Right lobe of liver (tissue), 6 donors: ENCODE measurements at regions not wholly inside any gene's neighbourhood (a gene's known extent, or its start where the extent isn't known, plus 50 kb on each side); places are given as distances from the start of the nearest gene placed in this dataset.

Experiments
- ATAC-seq, 4 donors: fragments of 200-7000 bp; cut with Tn5 transposase; one replicate each; pipeline ENCODE4 v1.9.1; 2020; ENCODE audit warnings: mild to moderate bottlenecking in 4 of 4, moderate library complexity in 4 of 4
- DNase-seq, 3 donors: peaks; one replicate each; pipeline ENCODE4 v3.0.0-alpha.2; 2020
- H3K27ac ChIP-seq, 3 donors: fragments of 200-600 bp; one replicate each; pipeline ENCODE4 v1.8.0; 2022
- H3K27me3 ChIP-seq, 2 donors: fragments of 200-600 bp; one replicate each; pipeline ENCODE4 v1.8.0; 2022
- H3K36me3 ChIP-seq, 4 donors: fragments of 200-600 bp; sonication (generic) in 1 of 4; one replicate each; pipeline versions ENCODE4 v1.5.1 to v1.8.0; 2017 to 2022; ENCODE audit warnings: control low read depth in 1 of 4
- H3K4me1 ChIP-seq, 4 donors: fragments of 200-600 bp; sonication (generic) in 1 of 4; one replicate each; pipeline versions ENCODE4 v1.5.1 to v1.8.0; 2017 to 2022; ENCODE audit warnings: control low read depth in 1 of 4
- H3K4me3 ChIP-seq, 3 donors: fragments of 200-600 bp; one replicate each; pipeline ENCODE4 v1.8.0; 2022
- H3K9me3 ChIP-seq, 4 donors: fragments of 200-600 bp; sonication (generic) in 1 of 4; one replicate each; pipeline versions ENCODE4 v1.5.1 to v1.8.0; 2017 to 2022; ENCODE audit warnings: control low read depth in 1 of 4
- CTCF ChIP-seq, 4 donors: fragments of 200-600 bp in 3 of 4; fragments of 450-650 bp in 1 of 4; IDR thresholded peaks; one replicate each; pipeline versions ENCODE4 v1.5.1 to v1.8.0; 2016 to 2022; ENCODE audit warnings: antibody characterized with exemption in 4 of 4, mild to moderate bottlenecking in 2 of 4
- POLR2A ChIP-seq: fragments of 450-650 bp; IDR thresholded peaks from one replicate; pipeline ENCODE4 v1.6.1; 2017; ENCODE audit warnings: antibody characterized with exemption, mild to moderate bottlenecking
- WGBS: methylation state at CpG from one replicate; pipeline ENCODE4 v1.1.6; 2018; ENCODE audit warnings: low coverage, low lambda C conversion rate; ENCODE audit not compliant: insufficient coverage; ENCODE audit errors: missing lambda C conversion rate; 5-methylcytosine and 5-hydroxymethylcytosine counted together
- intact Hi-C, 2 donors: fragments of 100-400 bp; cut with DNase I; formaldehyde crosslinking; loops; one replicate each; pipeline versions ENCODE4 v1.11.2 to v1.14.1; 2022
- donor health status: DM: no; HTN: yes; CAD: no.
- donor health status: DM: no; HTN: no; CAD: no.
- donor health status: DM: no; HTN: no; CAD: no.
- donor health status: DM: no; HTN: yes; CAD: no.
- donor health status: DM: no; HTN: yes; CAD: no.

GRCh38 chr15:35838424-35839111 lies 292.6 kb upstream of the DPH6 start:
- TF ChIP-seq POLR2A, result no peak
- no peak for TF ChIP-seq CTCF (IDR thresholded peaks at IDR 0.05)
- intact Hi-C loops, result no loop called here
- WGBS, result 90% methylated on average over 9 of the region's 12 CpGs
- H3K4me1 ChIP-seq, result no peaks in the 10 kb centered on the region
- H3K27me3 ChIP-seq, result no peaks in the 10 kb centered on the region
- no peaks in the 10 kb centered on the region for H3K9me3 ChIP-seq
- H3K4me3 ChIP-seq, result no peak overlapping the region
- DNase-seq, result no peak
- no peak overlapping the region for H3K27ac ChIP-seq
- H3K36me3 ChIP-seq, result no peaks in the 10 kb centered on the region
- no peak for ATAC-seq

DNA sequence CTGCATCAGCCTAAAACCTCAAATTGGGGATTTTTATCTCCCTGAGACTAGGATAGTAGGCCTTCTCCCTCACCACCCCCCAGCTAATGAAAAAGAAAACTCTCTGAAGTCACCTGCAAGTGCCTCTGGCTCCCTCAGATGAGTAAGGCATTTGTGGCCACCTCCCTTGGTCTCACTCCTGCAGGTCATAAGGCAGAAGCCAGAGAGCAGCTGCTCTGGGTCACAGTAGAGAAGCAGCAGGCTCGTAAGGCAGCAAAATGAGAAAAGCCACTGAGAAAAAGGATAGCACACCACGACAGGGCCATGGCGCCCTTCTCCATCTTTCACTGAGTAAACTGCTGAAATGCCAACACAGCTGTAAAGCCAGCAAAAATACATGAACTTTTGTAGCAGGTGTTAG lies 296.7 kb upstream of the DPH6 start:
- H3K4me1 ChIP-seq, result no peaks in the 10 kb centered on the region
- H3K27me3 ChIP-seq, result no peaks in the 10 kb centered on the region
- intact Hi-C loops, result no loop called here
- DNase-seq, result no peak
- WGBS, result 81% methylated on average over 3 of the region's 3 CpGs
- TF ChIP-seq CTCF (IDR thresholded peaks at IDR 0.05) (no peak), POLR2A (no peak)
- no peak overlapping the region for H3K4me3 ChIP-seq
- H3K36me3 ChIP-seq, result no peaks in the 10 kb centered on the region
- no peak for ATAC-seq
- H3K27ac ChIP-seq, result no peak overlapping the region
- no peaks in the 10 kb centered on the region for H3K9me3 ChIP-seq

- no peaks in the 10 kb centered on the region for H3K4me1 ChIP-seq
- ATAC-seq (no peak), DNase-seq (no peak)
- no peak overlapping the region for H3K4me3 ChIP-seq
- WGBS, result 81% methylated on average over 2 of the region's 2 CpGs
- H3K27ac ChIP-seq, result no peak overlapping the region
- no peaks in the 10 kb centered on the region for H3K27me3 ChIP-seq
- TF ChIP-seq POLR2A (no peak), CTCF (IDR thresholded peaks at IDR 0.05) (no peak)
- intact Hi-C loops, result no loop called here
- no peaks in the 10 kb centered on the region for H3K36me3 ChIP-seq
- H3K9me3 ChIP-seq, result no peaks in the 10 kb centered on the region
These were observed 297.5 kb upstream of the DPH6 start for GRCh38 chr15:35843498-35843897.

DNA sequence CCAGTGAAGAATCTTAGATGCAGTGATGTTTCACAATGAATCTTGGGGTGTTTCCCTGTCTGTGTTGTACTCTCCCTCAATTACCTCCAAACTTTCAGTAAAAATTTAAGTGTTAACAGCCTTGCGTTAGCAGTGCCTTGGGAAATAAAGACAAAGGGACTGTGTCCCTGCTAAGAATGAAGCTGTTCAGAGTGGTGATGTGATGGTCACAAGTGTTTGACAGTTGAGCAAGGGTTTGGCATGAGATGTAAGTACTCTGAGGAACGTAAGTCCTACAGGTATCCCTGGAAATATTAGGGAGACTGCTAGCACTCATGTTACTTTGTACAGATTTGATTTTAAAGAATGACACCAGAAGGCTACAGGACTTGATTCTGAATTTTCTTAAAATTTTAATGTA lies 304.3 kb upstream of the DPH6 start:
- Histone ChIP-seq H3K27ac (no peak overlapping the region), H3K36me3 (no peaks in the 10 kb centered on the region), H3K27me3 (no peaks in the 10 kb centered on the region), H3K9me3 (no peaks in the 10 kb centered on the region), H3K4me1 (no peaks in the 10 kb centered on the region), H3K4me3 (no peak overlapping the region)
- ATAC-seq (no peak), DNase-seq (no peak)
- WGBS, result 79% methylated on average over 2 of the region's 2 CpGs
- intact Hi-C loops, result no loop called here
- TF ChIP-seq POLR2A, result no peak
- TF ChIP-seq CTCF (IDR thresholded peaks at IDR 0.05), result no peak

- Histone ChIP-seq H3K36me3 (no peaks in the 10 kb centered on the region), H3K27ac (no peak overlapping the region), H3K4me3 (no peak overlapping the region), H3K27me3 (no peaks in the 10 kb centered on the region), H3K4me1 (no peaks in the 10 kb centered on the region), H3K9me3 (no peaks in the 10 kb centered on the region)
- no peak for TF ChIP-seq POLR2A
- no peak for TF ChIP-seq CTCF (IDR thresholded peaks at IDR 0.05)
- DNase-seq (no peak), ATAC-seq (no peak)
- WGBS, result 100% methylated on average over 1 of the region's 1 CpG
- intact Hi-C loops, result no loop called here
These were observed 305.5 kb upstream of the DPH6 start for GRCh38 chr15:35851491-35851890.
